Inflammatory macrophage (primary cell): ENCODE measurements at regions not wholly inside any gene's neighbourhood (a gene's known extent, or its start where the extent isn't known, plus 50 kb on each side); places are given as distances from the start of the nearest gene placed in this dataset.
"Not testable (repeated sequence)": the region's sequence is repeated elsewhere in the genome, so short reads cannot be mapped to it uniquely, and the experiment has no call there.

Experiments
- DNase-seq, 2 donors: peaks; one replicate each; pipeline ENCODE4 v3.0.0-alpha.2; 2020 to 2022

DNA sequence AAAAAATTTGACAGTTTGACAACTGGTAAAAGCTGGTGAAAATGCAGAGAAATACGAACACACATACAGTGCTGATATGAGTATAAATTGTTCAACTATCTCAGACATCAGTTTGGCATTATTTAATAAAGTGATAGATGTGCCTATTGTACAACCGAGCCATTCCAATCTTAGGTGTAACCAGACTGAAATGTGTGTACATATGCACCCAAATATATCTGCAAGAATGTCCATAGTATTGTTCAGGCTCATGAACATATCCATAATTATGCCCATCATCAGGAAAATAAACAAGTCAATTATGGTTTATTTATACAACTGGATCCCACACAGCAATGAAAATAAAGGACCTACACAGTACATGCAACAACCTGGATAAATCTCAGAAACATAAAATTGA, 188.9 kb upstream of the DDX53 start:
- no peak for DNase-seq

DNA sequence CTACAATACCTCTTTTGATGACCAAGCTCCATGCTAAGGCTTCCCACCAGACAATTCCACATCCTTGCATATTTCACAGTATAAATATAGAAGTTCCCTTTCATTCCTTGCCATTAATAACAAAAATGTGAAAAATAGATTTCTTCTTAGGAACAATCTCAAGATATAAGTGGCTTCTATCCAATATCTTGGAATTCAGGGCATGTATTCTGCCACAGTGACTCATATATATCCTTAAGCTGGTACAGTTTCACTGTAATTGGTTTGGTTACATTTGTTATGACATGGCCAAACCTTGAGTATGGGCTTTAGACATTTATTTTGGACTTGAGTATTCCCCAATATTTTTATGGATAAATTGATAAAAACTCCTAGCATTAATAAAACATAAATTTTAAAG, 181.7 kb upstream of the DDX53 start:
- DNase-seq, result no peak

DNA sequence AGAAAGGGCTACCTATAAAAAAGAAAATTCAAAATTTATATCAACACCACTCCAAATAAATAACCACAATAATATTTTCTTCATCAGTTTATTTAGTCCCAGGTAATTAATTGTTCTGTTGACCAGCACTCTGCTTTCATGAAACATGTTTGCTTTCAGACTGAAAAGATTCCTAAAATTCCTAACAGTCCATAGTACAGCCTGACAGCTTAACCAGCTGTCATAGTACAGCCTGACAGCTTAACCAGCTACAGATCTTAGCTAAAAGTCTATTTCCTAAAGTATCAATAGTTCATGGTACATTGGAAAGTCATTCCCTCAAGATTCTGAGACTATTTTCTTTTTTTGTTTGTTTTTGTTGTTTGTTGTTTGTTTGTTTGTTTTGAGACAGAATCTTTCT, 144.1 kb upstream of the DDX53 start:
- no peak for DNase-seq

DNA sequence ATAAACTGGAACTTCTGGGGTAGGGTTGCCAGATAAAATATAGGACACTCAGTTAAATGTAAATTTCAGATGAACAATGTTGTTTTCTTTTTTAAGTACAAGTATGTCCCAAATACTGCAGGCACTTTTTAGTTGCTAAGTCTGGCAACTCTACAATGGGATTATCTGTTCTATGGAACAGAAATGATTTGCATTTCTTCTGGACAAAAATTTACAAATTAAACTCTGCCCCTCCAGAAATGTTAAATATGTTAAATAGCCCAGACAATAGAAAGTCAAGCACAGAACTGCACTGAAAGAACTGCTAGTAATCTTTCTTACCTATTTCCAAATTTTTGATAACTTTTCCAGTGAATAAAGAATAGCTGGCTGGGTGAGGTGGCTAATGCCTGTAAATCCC, 140.1 kb upstream of the DDX53 start:
- no peak for DNase-seq

- not testable (repeated sequence) for DNase-seq
Measured at GRCh38 chrX:22866801-22867200, 133.0 kb upstream of the DDX53 start.

GRCh38 chrX:22882543-22882942, 117.2 kb upstream of the DDX53 start:
- DNase-seq, result no peak

DNA sequence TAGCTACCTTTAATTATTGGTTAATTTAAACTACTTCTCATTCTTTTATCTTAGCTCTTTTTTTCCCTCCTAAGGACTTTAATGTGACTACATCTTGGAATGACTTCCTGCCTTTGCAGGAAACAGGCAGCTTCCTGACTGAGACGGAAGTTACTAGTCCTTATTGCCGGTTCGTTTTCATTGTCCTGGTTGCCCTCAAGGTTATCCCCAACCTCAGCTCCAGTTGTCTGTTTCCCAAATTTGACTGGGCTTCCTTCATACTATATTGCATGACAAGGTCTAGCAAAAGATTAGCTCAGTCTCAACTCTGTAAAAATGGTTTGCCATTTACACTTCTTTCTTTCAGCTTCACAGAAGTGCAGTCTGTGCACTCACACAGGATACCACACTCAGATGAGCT, 109.9 kb upstream of the DDX53 start:
- DNase-seq, result no peak

GRCh38 chrX:22912616-22913015, 87.1 kb upstream of the DDX53 start:
- DNase-seq, result no peak

- DNase-seq, result peak in 1 of 2 donors; percentile 2
Measured at GRCh38 chrX:22922961-22923360, 76.8 kb upstream of the DDX53 start.

DNA sequence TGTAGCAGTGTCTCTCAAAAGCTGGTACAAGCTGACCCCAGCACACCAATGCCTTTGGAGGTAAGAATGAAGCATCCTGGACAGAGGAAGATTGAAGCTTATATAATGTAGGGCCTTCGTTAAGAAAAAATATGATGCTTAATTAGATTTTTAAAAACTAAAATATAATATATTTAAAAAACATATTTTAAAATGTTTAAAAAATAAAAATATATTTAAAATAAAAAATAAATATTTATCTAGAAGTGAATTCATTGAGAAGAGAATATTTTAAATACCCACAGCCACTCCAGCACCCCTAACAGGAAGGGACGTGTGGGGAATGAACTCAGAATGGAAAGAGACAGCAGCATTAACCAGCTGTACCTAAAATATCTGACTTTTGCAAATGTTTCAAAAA, 65.1 kb upstream of the DDX53 start:
- DNase-seq, result no peak

GRCh38 chrX:22944945-22945344, 54.8 kb upstream of the DDX53 start:
- DNase-seq, result no peak
